ENCODE measurements at regions not wholly inside any gene's neighbourhood (a gene's known extent, or its start where the extent isn't known, plus 50 kb on each side); places are given as distances from the start of the nearest gene placed in this dataset.
A peak's percentile ranks its signal among the peaks of the same experiment; 100 is the strongest.
"Not testable (repeated sequence)": the region's sequence is repeated elsewhere in the genome, so short reads cannot be mapped to it uniquely, and the experiment has no call there.

- no peak for DNase-seq
These were observed 111.6 kb downstream of the MAGEE2 start for GRCh38 chrX:75673468-75673867.

- DNase-seq = no peak
These were observed 129.4 kb downstream of the MAGEE2 start for GRCh38 chrX:75655627-75656026.

- DNase-seq = no peak
These were observed 127.0 kb upstream of the ZDHHC15 start for GRCh38 chrX:75649829-75650228.

- no peak for DNase-seq
These were observed 126.2 kb upstream of the ZDHHC15 start for GRCh38 chrX:75648803-75649588.

- no peak for DNase-seq
These were observed 120.0 kb upstream of the ZDHHC15 start for GRCh38 chrX:75642811-75643361.

GRCh38 chrX:75638332-75638731 is 115.5 kb upstream of the ZDHHC15 start:
- DNase-seq = peak; percentile 0 to 50 (median 21)

- no peak for DNase-seq
These were observed 102.4 kb upstream of the ZDHHC15 start for GRCh38 chrX:75625232-75625631.

GRCh38 chrX:75623535-75623934 is 100.7 kb upstream of the ZDHHC15 start:
- DNase-seq = no peak

- no peak for DNase-seq
These were observed 86.6 kb upstream of the ZDHHC15 start for GRCh38 chrX:75609406-75609805.

GRCh38 chrX:75603833-75604232 is 81.0 kb upstream of the ZDHHC15 start:
- DNase-seq = peak; percentile 16 to 44 (median 18)

GRCh38 chrX:75602022-75602421 is 79.2 kb upstream of the ZDHHC15 start:
- DNase-seq = not testable (repeated sequence)

GRCh38 chrX:75596178-75596577 is 73.3 kb upstream of the ZDHHC15 start:
- DNase-seq = peak in 2 of 3 donors; percentile 12 to 26

GRCh38 chrX:75593186-75593585 is 70.3 kb upstream of the ZDHHC15 start:
- not testable (repeated sequence) for DNase-seq

GRCh38 chrX:75582511-75582910 is 59.7 kb upstream of the ZDHHC15 start:
- no peak for DNase-seq

Data from muscle of back (tissue), 3 donors.